HG03108 (cell line): ENCODE measurements at regions not wholly inside any gene's neighbourhood (a gene's known extent, or its start where the extent isn't known, plus 50 kb on each side); places are given as distances from the start of the nearest gene placed in this dataset.
"Not testable (repeated sequence)": the region's sequence is repeated elsewhere in the genome, so short reads cannot be mapped to it uniquely, and the experiment has no call there.

Experiments
- ATAC-seq: cut with Tn5 transposase; IDR thresholded peaks from one replicate; pipeline ENCODE4 v1.9.1; 2021; ENCODE audit warnings: moderate library complexity; ENCODE audit not compliant: unreplicated experiment

- no peak for ATAC-seq
Observed at GRCh38 chr10:4186849-4187540, 402.0 kb upstream of the KLF6 start.

- no peak for ATAC-seq
Observed at GRCh38 chr10:4183761-4184261, 398.8 kb upstream of the KLF6 start.

- ATAC-seq, result no peak
Observed at GRCh38 chr10:4181621-4182049, 396.6 kb upstream of the KLF6 start.

- no peak for ATAC-seq
Observed at GRCh38 chr10:4181081-4181480, 396.1 kb upstream of the KLF6 start.

- ATAC-seq, result no peak
Observed at GRCh38 chr10:4177791-4178190, 392.8 kb upstream of the KLF6 start.

- no peak for ATAC-seq
Observed at GRCh38 chr10:4176500-4177281, 391.7 kb upstream of the KLF6 start.

GRCh38 chr10:4174197-4174596, 389.2 kb upstream of the KLF6 start:
- ATAC-seq, result no peak

GRCh38 chr10:4170633-4171314, 385.8 kb upstream of the KLF6 start:
- ATAC-seq, result no peak

- ATAC-seq, result no peak
Observed at GRCh38 chr10:4170181-4170580, 385.2 kb upstream of the KLF6 start.

- ATAC-seq, result no peak
Observed at GRCh38 chr10:4169448-4169847, 384.4 kb upstream of the KLF6 start.

- no peak for ATAC-seq
Observed at GRCh38 chr10:4167216-4167615, 382.2 kb upstream of the KLF6 start.

- no peak for ATAC-seq
Observed at GRCh38 chr10:4162571-4163286, 377.7 kb upstream of the KLF6 start.

- ATAC-seq, result no peak
Observed at GRCh38 chr10:4159173-4159572, 374.2 kb upstream of the KLF6 start.

- ATAC-seq, result no peak
Observed at GRCh38 chr10:4154191-4154715, 369.2 kb upstream of the KLF6 start.

- no peak for ATAC-seq
Observed at GRCh38 chr10:4151466-4151865, 366.5 kb upstream of the KLF6 start.

GRCh38 chr10:4150676-4151075, 365.7 kb upstream of the KLF6 start:
- no peak for ATAC-seq

GRCh38 chr10:4149460-4149859, 364.5 kb upstream of the KLF6 start:
- not testable (repeated sequence) for ATAC-seq

- ATAC-seq, result no peak
Observed at GRCh38 chr10:4147245-4147644, 362.2 kb upstream of the KLF6 start.

- ATAC-seq, result no peak
Observed at GRCh38 chr10:4144817-4145216, 359.8 kb upstream of the KLF6 start.

GRCh38 chr10:4141471-4141870, 356.5 kb upstream of the KLF6 start:
- ATAC-seq, result no peak
